GM12878 (cell line): ENCODE measurements at regions not wholly inside any gene's neighbourhood (a gene's known extent, or its start where the extent isn't known, plus 50 kb on each side); places are given as distances from the start of the nearest gene placed in this dataset.

Source experiments
- ATAC-seq: fragments of 200-7000 bp; cut with Tn5 transposase; 3 replicates; pipeline ENCODE4 v1.9.1; 2020; ENCODE audit warnings: mild to moderate bottlenecking, moderate library complexity
- BruUV-seq: library from RNA; stranded (reverse); fragments of 400-500 nt; replicated peaks from 2 replicates; lab custom pipeline; 2021; lab: Mats Ljungman, UMichigan
- CTCF ChIA-PET: fragments of 300-600 bp; sonication (Branson Sonifier 250); formaldehyde crosslinking; extraction: SDS; loops from one replicate; lab custom pipeline; 2021; ENCODE audit warnings: inconsistent platforms; lab: Yijun Ruan, JAX
- POLR2A ChIA-PET: fragments of 350-600 bp; formaldehyde crosslinking; extraction: SDS; loops from one replicate; lab custom pipeline; 2021; ENCODE audit warnings: inconsistent platforms; lab: Charles Lee
- RAD21 ChIA-PET: fragments of 300-600 bp; sonication (Branson Sonifier 250); formaldehyde crosslinking; loops from one replicate; lab custom pipeline; 2023; ENCODE audit warnings: antibody characterized with exemption; ENCODE audit not compliant: unreplicated experiment; lab: Charles Lee
- SMC1A ChIA-PET: fragments of 300-600 bp; sonication (Branson Sonifier 250); formaldehyde crosslinking; loops from one replicate; lab custom pipeline; 2023; ENCODE audit not compliant: unreplicated experiment, uncharacterized antibody; lab: Charles Lee
- DNase-seq: peaks from one replicate; pipeline ENCODE4 v3.0.0-alpha.2; 2011; ENCODE audit warnings: low read depth, low spot score
- FAIRE-seq: peaks from 3 replicates; lab custom pipeline; 2011; peaks lifted over from hg19 to GRCh38; lab: Jason Lieb, UNC
- H2AFZ ChIP-seq: 2 replicates; pipeline ENCODE4 v1.6.0; 2011; ENCODE audit warnings: low read depth, low read length, control low read depth; ENCODE audit not compliant: control insufficient read depth
- H3K27ac ChIP-seq: 2 replicates; pipeline ENCODE4 v1.5.1; 2011; ENCODE audit warnings: control low read depth; ENCODE audit not compliant: control insufficient read depth, insufficient read depth
- H3K27me3 ChIP-seq, 2 experiments: replicated peaks in 1 of 2; 2 replicates each; pipeline versions ENCODE4 v1.6.0 to v1.6.1; 2011; ENCODE audit warnings: low read length in 1 of 2; ENCODE audit not compliant: control insufficient read depth in 2 of 2, insufficient read depth in 2 of 2
- H3K36me3 ChIP-seq, 2 experiments: 2 replicates each; pipeline ENCODE4 v1.5.1; 2011; ENCODE audit warnings: low read length in 1 of 2; ENCODE audit not compliant: control insufficient read depth in 2 of 2, insufficient read depth in 2 of 2
- H3K4me1 ChIP-seq: 2 replicates; pipeline ENCODE4 v1.6.1; 2011; ENCODE audit warnings: mild to moderate bottlenecking, low read length, moderate library complexity, mixed read lengths; ENCODE audit not compliant: control insufficient read depth, insufficient read depth
- H3K4me2 ChIP-seq: 2 replicates; pipeline ENCODE4 v1.6.0; 2011; ENCODE audit warnings: control low read depth; ENCODE audit not compliant: control insufficient read depth, insufficient read depth
- H3K4me3 ChIP-seq: fragments of 200-600 bp; sonication (generic); 2 replicates; pipeline ENCODE4 v1.5.1; 2016
- H3K79me2 ChIP-seq: 2 replicates; pipeline ENCODE4 v1.6.0; 2011; ENCODE audit warnings: low read length; ENCODE audit not compliant: control insufficient read depth, insufficient read depth
- H3K9ac ChIP-seq: 2 replicates; pipeline ENCODE4 v1.8.0; 2011; ENCODE audit warnings: low read length, control low read depth, mixed read lengths; ENCODE audit not compliant: control insufficient read depth, insufficient read depth
- H3K9me3 ChIP-seq: replicated peaks from 3 replicates; pipeline ENCODE4 v1.5.1; 2011; ENCODE audit warnings: mild to moderate bottlenecking, low read length; ENCODE audit not compliant: control insufficient read depth, insufficient read depth
- H4K20me1 ChIP-seq: 2 replicates; pipeline ENCODE4 v1.6.0; 2011; ENCODE audit not compliant: control insufficient read depth, insufficient read depth
- ASH2L ChIP-seq: fragments of 300-600, 200-600 bp; sonication (generic); IDR thresholded peaks from 2 replicates; pipeline ENCODE4 v1.6.1; 2017; ENCODE audit warnings: low read depth, mild to moderate bottlenecking, borderline replicate concordance
- BCLAF1 ChIP-seq: fragments of 450-650 bp; IDR thresholded peaks from 2 replicates; pipeline ENCODE4 v1.6.1; 2017; ENCODE audit warnings: antibody characterized with exemption, mild to moderate bottlenecking, moderate library complexity
- CEBPB ChIP-seq, 2 experiments: fragments of 150-350 bp in 1 of 2; IDR thresholded peaks; 2 replicates each; pipeline ENCODE4 v1.6.1; 2012 to 2014; ENCODE audit warnings: low read depth in 2 of 2, low read length in 2 of 2, borderline replicate concordance in 1 of 2, inconsistent platforms in 1 of 2
- HCFC1 ChIP-seq: fragments of 150-350 bp; IDR thresholded peaks from 2 replicates; pipeline ENCODE4 v1.6.1; 2014; ENCODE audit warnings: low read length
- MYB ChIP-seq: fragments of 150-350 bp; IDR thresholded peaks from 2 replicates; pipeline ENCODE4 v1.6.1; 2014; ENCODE audit warnings: mild to moderate bottlenecking, low read depth, low read length, borderline replicate concordance
- POLR2A ChIP-seq: IDR thresholded peaks from 2 replicates; pipeline ENCODE4 v1.6.1; 2011; ENCODE audit warnings: low read depth, mild to moderate bottlenecking, low read length
- SMAD5 ChIP-seq: IDR thresholded peaks from 2 replicates; pipeline ENCODE4 v1.6.1; 2016; ENCODE audit warnings: antibody characterized with exemption, low read depth
- ZNF217 ChIP-seq: fragments of 450-650 bp; IDR thresholded peaks from 2 replicates; pipeline ENCODE4 v1.6.1; 2017; ENCODE audit warnings: antibody characterized with exemption, mild to moderate bottlenecking
- ZNF24 ChIP-seq: fragments of 450-650 bp; IDR thresholded peaks from 2 replicates; pipeline ENCODE4 v1.6.1; 2017; ENCODE audit warnings: antibody characterized with exemption, mild to moderate bottlenecking
- WGBS: methylation state at CpG from one replicate; pipeline ENCODE4 v1.1.6; 2016; ENCODE audit warnings: low lambda C conversion rate; ENCODE audit not compliant: insufficient replicate concordance, insufficient coverage; ENCODE audit errors: missing lambda C conversion rate; 5-methylcytosine and 5-hydroxymethylcytosine counted together
- in situ Hi-C: fragments of 300-500 bp; cut with MboI; formaldehyde crosslinking; loops from 9 replicates; pipeline ENCODE4 v1.14.3; 2018; ENCODE audit warnings: mixed read lengths
- intact Hi-C: fragments of 100-400 bp; cut with micrococcal nuclease; formaldehyde crosslinking; loops from one replicate; pipeline ENCODE4 v1.14.2; 2022; ENCODE audit not compliant: unreplicated experiment
- TF ChIP-seq, protein P1 (sequence below): fragments of 450-650 bp; IDR thresholded peaks from 2 replicates; pipeline ENCODE4 v1.6.1; 2017; ENCODE audit warnings: mild to moderate bottlenecking
- TF ChIP-seq, protein P2 (sequence below): fragments of 450-650 bp; IDR thresholded peaks from 2 replicates; pipeline ENCODE4 v1.6.1; 2017; ENCODE audit warnings: mild to moderate bottlenecking, moderate library complexity

- ChIA-PET CTCF (no interaction called here), SMC1A (no interaction called here), POLR2A (no interaction called here), RAD21 (no interaction called here)
- WGBS, result 45% methylated on average over 3 of the region's 3 CpGs
- Histone ChIP-seq H3K4me1 (no peaks in the 10 kb centered on the region), H3K9ac (no peak overlapping the region), H3K27ac (no peak overlapping the region), H3K4me2 (no peak overlapping the region), H2AFZ (no peak overlapping the region), H3K36me3 (no peaks in the 10 kb centered on the region), H3K27me3 (no peaks in the 10 kb centered on the region), H3K79me2 (no peaks in the 10 kb centered on the region), H4K20me1 (no peaks in the 10 kb centered on the region), H3K4me3 (no peak overlapping the region), H3K9me3 (no peaks in the 10 kb centered on the region; the same call in 2 of the 3 replicates)
- FAIRE-seq, result no peak
- ATAC-seq, result no peak
- in situ Hi-C loops (no loop called here), intact Hi-C loops (no loop called here)
- no peak for TF ChIP-seq HCFC1
- TF ChIP-seq MYB, result no peak
- TF ChIP-seq ZNF217, result no peak
- TF ChIP-seq ASH2L, result no peak
- no peak for TF ChIP-seq BCLAF1
- TF ChIP-seq, protein P1, sequence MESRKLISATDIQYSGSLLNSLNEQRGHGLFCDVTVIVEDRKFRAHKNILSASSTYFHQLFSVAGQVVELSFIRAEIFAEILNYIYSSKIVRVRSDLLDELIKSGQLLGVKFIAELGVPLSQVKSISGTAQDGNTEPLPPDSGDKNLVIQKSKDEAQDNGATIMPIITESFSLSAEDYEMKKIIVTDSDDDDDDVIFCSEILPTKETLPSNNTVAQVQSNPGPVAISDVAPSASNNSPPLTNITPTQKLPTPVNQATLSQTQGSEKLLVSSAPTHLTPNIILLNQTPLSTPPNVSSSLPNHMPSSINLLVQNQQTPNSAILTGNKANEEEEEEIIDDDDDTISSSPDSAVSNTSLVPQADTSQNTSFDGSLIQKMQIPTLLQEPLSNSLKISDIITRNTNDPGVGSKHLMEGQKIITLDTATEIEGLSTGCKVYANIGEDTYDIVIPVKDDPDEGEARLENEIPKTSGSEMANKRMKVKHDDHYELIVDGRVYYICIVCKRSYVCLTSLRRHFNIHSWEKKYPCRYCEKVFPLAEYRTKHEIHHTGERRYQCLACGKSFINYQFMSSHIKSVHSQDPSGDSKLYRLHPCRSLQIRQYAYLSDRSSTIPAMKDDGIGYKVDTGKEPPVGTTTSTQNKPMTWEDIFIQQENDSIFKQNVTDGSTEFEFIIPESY, result no peak
- TF ChIP-seq ZNF24, result no peak
- TF ChIP-seq SMAD5, result no peak
- TF ChIP-seq, protein P2, sequence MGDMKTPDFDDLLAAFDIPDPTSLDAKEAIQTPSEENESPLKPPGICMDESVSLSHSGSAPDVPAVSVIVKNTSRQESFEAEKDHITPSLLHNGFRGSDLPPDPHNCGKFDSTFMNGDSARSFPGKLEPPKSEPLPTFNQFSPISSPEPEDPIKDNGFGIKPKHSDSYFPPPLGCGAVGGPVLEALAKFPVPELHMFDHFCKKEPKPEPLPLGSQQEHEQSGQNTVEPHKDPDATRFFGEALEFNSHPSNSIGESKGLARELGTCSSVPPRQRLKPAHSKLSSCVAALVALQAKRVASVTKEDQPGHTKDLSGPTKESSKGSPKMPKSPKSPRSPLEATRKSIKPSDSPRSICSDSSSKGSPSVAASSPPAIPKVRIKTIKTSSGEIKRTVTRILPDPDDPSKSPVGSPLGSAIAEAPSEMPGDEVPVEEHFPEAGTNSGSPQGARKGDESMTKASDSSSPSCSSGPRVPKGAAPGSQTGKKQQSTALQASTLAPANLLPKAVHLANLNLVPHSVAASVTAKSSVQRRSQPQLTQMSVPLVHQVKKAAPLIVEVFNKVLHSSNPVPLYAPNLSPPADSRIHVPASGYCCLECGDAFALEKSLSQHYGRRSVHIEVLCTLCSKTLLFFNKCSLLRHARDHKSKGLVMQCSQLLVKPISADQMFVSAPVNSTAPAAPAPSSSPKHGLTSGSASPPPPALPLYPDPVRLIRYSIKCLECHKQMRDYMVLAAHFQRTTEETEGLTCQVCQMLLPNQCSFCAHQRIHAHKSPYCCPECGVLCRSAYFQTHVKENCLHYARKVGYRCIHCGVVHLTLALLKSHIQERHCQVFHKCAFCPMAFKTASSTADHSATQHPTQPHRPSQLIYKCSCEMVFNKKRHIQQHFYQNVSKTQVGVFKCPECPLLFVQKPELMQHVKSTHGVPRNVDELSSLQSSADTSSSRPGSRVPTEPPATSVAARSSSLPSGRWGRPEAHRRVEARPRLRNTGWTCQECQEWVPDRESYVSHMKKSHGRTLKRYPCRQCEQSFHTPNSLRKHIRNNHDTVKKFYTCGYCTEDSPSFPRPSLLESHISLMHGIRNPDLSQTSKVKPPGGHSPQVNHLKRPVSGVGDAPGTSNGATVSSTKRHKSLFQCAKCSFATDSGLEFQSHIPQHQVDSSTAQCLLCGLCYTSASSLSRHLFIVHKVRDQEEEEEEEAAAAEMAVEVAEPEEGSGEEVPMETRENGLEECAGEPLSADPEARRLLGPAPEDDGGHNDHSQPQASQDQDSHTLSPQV, result no peak
- no peak for TF ChIP-seq POLR2A
- no peak for TF ChIP-seq CEBPB (IDR thresholded peaks at IDR 0.05; ENCODE audit: borderline replicate concordance in 1 of 2, low read depth in 2 of 2, low read length in 2 of 2)
- no peak for DNase-seq
- no TSS peak for BruUV-seq
Measured at GRCh38 chr14:82159624-82160023, 626.0 kb upstream of the SEL1L start.
